ENCODE measurements at regions not wholly inside any gene's neighbourhood (a gene's known extent, or its start where the extent isn't known, plus 50 kb on each side); places are given as distances from the start of the nearest gene placed in this dataset.

DNA sequence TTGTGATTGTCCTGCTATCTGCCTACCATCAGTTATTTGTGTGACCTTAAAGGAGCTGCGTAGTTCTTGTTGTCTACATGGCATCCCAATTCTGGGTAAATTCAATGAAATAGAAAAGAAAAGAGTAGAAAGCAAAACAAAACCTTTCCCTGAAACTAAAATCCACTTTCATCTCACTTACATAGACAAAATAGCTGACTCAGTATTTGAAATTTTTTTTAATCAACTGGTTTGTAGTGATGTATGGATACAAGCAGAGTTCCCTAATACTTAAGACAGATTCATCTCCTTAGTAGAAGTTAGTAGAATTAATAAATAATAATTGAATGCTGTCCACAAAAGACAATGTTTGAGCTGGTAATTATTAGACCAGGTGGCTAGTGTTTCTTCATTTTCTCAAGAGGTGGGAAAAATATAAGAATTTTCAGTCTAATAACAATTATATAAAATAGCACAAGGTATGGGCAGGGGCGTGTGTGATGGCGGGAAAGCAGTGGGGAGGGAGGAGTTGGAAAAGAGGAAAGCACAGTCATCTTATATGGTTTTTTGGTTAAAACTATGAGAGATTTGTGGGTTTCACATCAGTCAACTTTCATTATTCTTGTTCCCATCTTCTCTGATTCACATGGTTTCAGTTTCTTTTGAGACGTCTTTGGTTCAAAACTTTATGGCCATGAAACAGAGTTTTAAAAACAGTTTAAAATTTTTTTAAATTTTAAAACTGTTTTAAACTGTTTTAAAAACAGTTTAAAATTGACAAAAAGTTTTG lies 275.2 kb downstream of the SPRY1 start:
- CTCF ChIA-PET: interaction anchor here (0.9 to 2.1 kb wide), 3 partner anchors 10 to 272 kb away, joined by 3 to 9 read pairs (median 3); no protein-coding TSS in a partner anchor
- no peak for DNase-seq (ENCODE audit: low read depth)
- POLR2A ChIA-PET: no interaction called here
- Histone ChIP-seq H3K4me3 (ENCODE audit: low read depth, low read length) (no peak overlapping the region), H3K36me3 (ENCODE audit: control insufficient read depth, insufficient read depth, low read length) (no peaks in the 10 kb centered on the region), H3K27me3 (ENCODE audit: control insufficient read depth, insufficient read depth, low read length) (no peaks in the 10 kb centered on the region)
- no peak for TF ChIP-seq CTCF (IDR thresholded peaks at IDR 0.05; ENCODE audit: insufficient read depth, low read depth, low read length)

- Histone ChIP-seq H3K27me3 (ENCODE audit: control insufficient read depth, insufficient read depth, low read length) (no peaks in the 10 kb centered on the region), H3K36me3 (ENCODE audit: control insufficient read depth, insufficient read depth, low read length) (no peaks in the 10 kb centered on the region), H3K4me3 (ENCODE audit: low read depth, low read length) (no peak overlapping the region)
- TF ChIP-seq CTCF (IDR thresholded peaks at IDR 0.05; ENCODE audit: insufficient read depth, low read depth, low read length): no peak
- ChIA-PET POLR2A (no interaction called here), CTCF (no interaction called here)
- DNase-seq (ENCODE audit: low read depth): no peak
Measured at GRCh38 chr4:123672987-123673386, 276.4 kb downstream of the SPRY1 start.

DNA sequence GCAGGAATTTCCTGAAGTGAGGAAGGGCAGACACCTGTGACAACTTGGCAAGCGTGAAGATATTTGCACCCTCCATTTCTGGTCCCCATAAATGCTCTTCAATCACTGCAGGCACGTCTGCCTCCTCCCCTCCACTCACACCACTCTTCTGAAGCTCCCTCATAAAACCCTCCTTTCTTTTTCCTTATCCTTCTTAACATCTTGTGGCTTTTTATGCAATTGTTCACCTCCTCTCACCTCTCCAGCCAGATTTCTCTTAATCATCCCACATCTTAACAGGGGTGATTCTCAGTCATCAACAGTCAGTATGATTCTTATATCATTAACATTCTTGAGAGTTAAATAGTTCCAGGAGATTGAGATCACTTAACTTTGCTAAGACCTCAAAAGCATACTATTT lies 277.4 kb downstream of the SPRY1 start:
- CTCF ChIA-PET: no interaction called here
- no peak overlapping the region for H3K4me3 ChIP-seq (ENCODE audit: low read depth, low read length)
- DNase-seq (ENCODE audit: low read depth): no peak

DNA sequence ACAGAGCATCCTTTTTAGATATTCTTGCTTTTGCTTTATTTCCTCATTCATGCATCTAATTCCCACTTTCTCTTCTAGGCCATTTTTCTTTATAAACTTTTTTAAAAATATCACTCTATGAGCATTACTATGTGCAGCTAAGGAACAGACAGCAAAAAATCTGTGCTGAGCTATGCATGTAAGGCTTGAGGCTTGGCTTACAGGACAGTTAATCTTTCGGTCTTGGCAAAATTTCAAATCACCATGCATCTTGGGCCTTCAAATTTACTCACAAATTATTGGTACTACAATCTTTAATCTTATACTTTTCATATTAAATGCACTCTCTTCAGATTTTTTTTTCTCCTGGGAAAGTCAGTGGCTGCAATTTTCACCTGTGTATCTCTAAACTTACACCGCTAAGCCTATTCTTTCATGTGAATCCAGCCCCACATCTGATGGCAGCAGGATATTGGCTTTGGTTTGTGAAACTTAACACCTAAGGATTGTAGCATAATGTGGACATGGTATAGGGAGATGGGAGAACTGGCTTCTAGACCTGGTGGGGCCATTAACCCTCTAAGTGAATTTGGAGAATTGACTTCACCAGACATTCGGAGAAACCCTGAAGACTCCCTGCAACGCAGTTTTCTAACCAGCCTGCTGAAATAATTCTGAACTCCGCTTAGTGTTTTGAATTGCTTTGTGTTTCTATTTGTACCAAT lies 278.3 kb downstream of the SPRY1 start:
- no peak for TF ChIP-seq CTCF (IDR thresholded peaks at IDR 0.05; ENCODE audit: insufficient read depth, low read depth, low read length)
- H3K27me3 ChIP-seq (ENCODE audit: control insufficient read depth, insufficient read depth, low read length): no peaks in the 10 kb centered on the region
- no peak for DNase-seq (ENCODE audit: low read depth)
- H3K36me3 ChIP-seq (ENCODE audit: control insufficient read depth, insufficient read depth, low read length): no peaks in the 10 kb centered on the region
- ChIA-PET CTCF (no interaction called here), POLR2A (no interaction called here)
- H3K4me3 ChIP-seq (ENCODE audit: low read depth, low read length): no peak overlapping the region

More for the DNA sequence above, 277.4 kb downstream of the SPRY1 start:
- POLR2A ChIA-PET: no interaction called here
- Histone ChIP-seq H3K36me3 (ENCODE audit: control insufficient read depth, insufficient read depth, low read length) (no peaks in the 10 kb centered on the region), H3K27me3 (ENCODE audit: control insufficient read depth, insufficient read depth, low read length) (no peaks in the 10 kb centered on the region)
- no peak for TF ChIP-seq CTCF (IDR thresholded peaks at IDR 0.05; ENCODE audit: insufficient read depth, low read depth, low read length)

- Histone ChIP-seq H3K27me3 (ENCODE audit: control insufficient read depth, insufficient read depth, low read length) (no peaks in the 10 kb centered on the region), H3K36me3 (ENCODE audit: control insufficient read depth, insufficient read depth, low read length) (no peaks in the 10 kb centered on the region), H3K4me3 (ENCODE audit: low read depth, low read length) (no peak overlapping the region)
- DNase-seq (ENCODE audit: low read depth): no peak
- POLR2A ChIA-PET: no interaction called here
- CTCF ChIA-PET: no interaction called here
- no peak for TF ChIP-seq CTCF (IDR thresholded peaks at IDR 0.05; ENCODE audit: insufficient read depth, low read depth, low read length)
Measured at GRCh38 chr4:123675567-123675966, 279.0 kb downstream of the SPRY1 start.
